C4-2B (cell line): ENCODE measurements at regions not wholly inside any gene's neighbourhood (a gene's known extent, or its start where the extent isn't known, plus 50 kb on each side); places are given as distances from the start of the nearest gene placed in this dataset.

Source experiments
- ZFX ChIP-seq: fragments of 450-650 bp; IDR thresholded peaks from 2 replicates; pipeline ENCODE4 v1.6.1; 2017
- TF ChIP-seq, protein P1 (sequence below): fragments of 450-650 bp; conservative IDR thresholded peaks from 2 replicates; pipeline ENCODE4 v1.5.1; 2017; ENCODE audit warnings: mild to moderate bottlenecking

DNA sequence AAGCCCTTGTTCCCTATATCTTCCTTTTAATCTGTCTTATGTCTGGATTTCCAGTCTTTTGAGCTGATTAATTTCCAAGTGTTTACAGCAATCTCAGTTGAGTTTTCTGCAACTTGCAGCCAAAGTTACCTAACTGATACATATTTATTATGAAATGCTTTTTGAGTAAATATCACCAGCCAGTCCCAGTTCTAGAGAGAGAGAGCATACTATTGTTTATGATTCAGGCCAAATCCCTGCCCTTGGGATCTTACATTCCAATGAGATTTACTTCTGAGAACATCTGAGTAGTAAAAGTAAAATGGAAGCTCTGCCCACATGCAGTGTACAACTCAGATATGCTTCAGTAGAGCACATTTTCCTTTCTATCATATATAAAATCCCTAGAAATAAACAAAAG is 661.7 kb downstream of the KCTD16 start:
- TF ChIP-seq, protein P1, sequence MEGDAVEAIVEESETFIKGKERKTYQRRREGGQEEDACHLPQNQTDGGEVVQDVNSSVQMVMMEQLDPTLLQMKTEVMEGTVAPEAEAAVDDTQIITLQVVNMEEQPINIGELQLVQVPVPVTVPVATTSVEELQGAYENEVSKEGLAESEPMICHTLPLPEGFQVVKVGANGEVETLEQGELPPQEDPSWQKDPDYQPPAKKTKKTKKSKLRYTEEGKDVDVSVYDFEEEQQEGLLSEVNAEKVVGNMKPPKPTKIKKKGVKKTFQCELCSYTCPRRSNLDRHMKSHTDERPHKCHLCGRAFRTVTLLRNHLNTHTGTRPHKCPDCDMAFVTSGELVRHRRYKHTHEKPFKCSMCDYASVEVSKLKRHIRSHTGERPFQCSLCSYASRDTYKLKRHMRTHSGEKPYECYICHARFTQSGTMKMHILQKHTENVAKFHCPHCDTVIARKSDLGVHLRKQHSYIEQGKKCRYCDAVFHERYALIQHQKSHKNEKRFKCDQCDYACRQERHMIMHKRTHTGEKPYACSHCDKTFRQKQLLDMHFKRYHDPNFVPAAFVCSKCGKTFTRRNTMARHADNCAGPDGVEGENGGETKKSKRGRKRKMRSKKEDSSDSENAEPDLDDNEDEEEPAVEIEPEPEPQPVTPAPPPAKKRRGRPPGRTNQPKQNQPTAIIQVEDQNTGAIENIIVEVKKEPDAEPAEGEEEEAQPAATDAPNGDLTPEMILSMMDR, result no peak
- no peak for TF ChIP-seq ZFX
